GM12872 (cell line): ENCODE measurements at regions not wholly inside any gene's neighbourhood (a gene's known extent, or its start where the extent isn't known, plus 50 kb on each side); places are given as distances from the start of the nearest gene placed in this dataset.

Experiments used
- TF ChIP-seq, protein P1 (sequence below): IDR thresholded peaks from 3 replicates; pipeline ENCODE4 v1.5.1; 2011; ENCODE audit warnings: low read depth, mild to moderate bottlenecking, low read length, moderate library complexity; ENCODE audit not compliant: insufficient read depth

DNA sequence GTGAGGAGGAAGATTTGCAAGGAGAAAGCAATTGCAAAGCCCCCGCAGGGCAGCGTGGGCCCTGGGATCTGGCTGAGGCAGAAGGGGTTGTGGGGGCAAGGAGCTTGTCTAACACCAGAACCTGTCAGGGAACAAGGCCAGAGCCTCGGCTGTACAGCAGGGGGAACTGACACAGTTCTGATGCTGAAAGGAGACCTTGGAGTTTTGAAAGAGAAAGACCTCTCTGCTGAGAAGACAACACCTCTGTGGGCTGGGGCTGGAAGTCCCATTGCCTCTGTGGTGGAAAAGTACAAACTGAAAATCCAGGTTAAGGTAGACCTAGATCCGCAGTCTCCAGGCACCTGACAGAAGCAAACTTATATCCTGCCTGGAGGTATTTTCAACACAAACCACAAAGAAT lies 86.9 kb upstream of the CST7 start:
- TF ChIP-seq, protein P1, sequence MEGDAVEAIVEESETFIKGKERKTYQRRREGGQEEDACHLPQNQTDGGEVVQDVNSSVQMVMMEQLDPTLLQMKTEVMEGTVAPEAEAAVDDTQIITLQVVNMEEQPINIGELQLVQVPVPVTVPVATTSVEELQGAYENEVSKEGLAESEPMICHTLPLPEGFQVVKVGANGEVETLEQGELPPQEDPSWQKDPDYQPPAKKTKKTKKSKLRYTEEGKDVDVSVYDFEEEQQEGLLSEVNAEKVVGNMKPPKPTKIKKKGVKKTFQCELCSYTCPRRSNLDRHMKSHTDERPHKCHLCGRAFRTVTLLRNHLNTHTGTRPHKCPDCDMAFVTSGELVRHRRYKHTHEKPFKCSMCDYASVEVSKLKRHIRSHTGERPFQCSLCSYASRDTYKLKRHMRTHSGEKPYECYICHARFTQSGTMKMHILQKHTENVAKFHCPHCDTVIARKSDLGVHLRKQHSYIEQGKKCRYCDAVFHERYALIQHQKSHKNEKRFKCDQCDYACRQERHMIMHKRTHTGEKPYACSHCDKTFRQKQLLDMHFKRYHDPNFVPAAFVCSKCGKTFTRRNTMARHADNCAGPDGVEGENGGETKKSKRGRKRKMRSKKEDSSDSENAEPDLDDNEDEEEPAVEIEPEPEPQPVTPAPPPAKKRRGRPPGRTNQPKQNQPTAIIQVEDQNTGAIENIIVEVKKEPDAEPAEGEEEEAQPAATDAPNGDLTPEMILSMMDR, result no peak

DNA sequence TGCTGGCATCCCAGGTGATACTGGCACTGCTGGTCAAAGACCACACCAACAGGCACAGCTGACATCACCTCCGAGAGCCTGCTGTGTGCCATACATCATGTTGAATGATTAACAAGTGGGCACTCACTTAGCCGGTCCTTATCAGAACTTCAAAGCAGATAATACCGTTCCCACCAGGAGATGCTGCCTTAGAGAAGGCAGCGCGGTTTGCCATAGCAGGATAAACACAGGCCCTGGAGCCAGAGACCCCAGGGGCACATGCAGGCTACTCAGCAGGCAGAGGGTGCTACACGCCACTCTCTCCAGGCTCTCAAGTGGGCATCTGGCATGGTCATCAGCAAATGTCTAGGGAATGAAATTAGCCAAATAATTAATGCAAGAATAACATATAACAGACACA lies 86.5 kb upstream of the CST7 start:
- TF ChIP-seq, protein P1, result no peak

DNA sequence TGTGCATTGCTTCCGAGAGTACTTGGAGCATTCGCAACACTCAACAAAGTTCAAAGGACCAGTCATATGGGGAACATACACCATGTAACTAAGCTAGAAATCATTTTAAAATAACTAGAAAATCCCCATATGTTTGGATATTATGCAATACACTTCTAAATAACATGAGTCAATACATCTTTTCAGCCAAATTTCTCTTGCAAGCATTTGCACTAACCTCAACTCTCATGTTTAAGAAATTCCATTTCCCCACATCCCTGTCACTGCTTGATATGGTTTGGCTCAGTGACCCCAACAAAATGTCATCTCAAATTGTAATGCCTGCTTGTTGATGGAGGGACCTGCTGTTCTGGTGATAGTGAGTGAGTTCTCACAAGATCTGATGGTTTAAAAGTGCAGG lies 85.7 kb upstream of the CST7 start:
- TF ChIP-seq, protein P1, result no peak

DNA sequence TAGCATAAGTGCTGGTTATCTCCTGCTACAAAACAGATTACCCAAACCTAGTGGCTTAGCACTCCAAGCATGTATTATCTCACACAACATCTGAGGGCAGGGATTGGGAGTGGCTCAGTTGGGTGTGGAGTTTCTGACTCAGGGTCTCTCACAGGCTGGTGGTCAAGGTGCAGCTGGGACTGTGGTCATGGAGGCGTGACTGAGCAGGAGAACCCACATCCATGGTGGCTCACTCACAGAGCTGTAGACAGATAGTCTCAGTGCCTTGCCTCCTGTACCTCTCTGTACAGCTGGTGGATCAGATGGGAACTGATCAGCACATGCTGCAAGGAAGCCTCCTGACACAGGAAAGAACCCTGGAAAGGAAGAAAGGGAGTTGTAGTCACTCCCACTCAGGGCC lies 83.1 kb upstream of the CST7 start:
- TF ChIP-seq, protein P1, result no peak

DNA sequence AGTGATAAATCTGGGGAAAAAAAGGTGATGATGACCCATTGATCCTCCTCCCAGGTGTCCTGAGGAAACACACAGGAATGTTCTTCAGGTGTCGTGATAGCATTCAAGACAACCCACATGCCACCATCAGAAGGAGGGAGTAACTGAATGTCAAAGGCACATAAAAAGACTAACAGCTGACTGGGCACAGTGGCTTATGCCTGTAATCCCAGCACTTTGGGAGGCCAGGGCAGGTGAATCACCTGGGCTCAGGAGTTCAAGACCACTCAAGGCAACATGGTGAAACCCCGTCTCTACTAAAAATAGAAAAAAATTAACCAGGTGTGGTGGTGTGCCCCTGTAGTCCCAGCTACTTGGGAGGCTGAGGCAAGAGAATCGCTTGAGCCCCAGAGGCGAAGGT lies 82.3 kb upstream of the CST7 start:
- TF ChIP-seq, protein P1, result no peak

DNA sequence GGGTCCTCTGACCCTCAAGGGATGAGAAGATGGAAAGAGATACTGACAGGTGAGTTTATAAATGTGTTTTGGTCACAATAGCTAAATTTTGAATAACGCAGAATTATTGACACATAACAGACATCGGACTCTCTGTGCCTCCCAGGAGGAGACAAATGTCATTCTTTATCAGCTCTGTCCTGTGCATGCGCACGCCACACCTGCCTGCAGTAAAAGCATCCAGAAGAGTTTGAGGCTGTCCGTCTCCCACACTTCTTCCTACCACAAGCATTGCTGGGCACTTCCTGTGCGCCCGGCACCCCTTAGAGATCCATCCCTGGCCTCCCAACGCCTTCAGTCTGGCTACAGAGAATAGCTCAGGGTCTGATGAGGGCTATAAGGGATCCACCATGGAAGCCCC lies 81.5 kb upstream of the CST7 start:
- TF ChIP-seq, protein P1, result no peak

DNA sequence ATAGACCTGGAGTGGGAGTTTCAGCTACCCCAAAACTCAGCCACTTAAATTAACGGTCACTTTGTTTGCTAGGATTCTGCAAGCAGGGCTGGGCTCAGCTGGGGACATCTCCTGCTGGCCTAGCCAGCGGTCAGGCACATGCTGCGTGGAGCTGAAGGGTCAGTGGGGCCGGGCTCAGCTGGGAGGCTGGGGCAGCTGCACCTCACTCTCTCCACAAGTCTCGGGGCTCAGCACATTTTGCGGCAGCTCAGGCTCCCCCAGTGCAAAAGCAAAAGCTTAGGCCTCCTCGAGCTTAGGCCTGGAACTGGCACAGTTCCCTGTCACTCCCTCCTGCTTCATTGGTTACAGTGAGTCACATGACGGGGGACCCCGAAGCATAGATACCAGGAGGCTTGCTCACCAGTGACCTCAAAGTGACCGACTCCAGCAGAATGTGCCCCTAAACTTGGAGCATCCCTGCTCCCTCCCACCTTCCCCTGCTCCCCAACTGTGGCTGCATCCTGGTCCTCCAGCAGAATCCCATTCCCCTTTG lies 80.6 kb upstream of the CST7 start:
- TF ChIP-seq, protein P1, result no peak
